ENCODE measurements at regions not wholly inside any gene's neighbourhood (a gene's known extent, or its start where the extent isn't known, plus 50 kb on each side); places are given as distances from the start of the nearest gene placed in this dataset.

- H3K36me3 ChIP-seq: no peaks in the 10 kb centered on the region
- H3K9me3 ChIP-seq: no peaks in the 10 kb centered on the region
- intact Hi-C loops (cut with DNase I; ENCODE audit: low total_unique reads): no loop called here
- peaks cover 0 to 3% of the 10 kb centered on the region in 2 donors for H3K4me1 ChIP-seq
- no peak overlapping the region for H3K4me3 ChIP-seq
- H3K27ac ChIP-seq: no peak overlapping the region
- TF ChIP-seq POLR2AphosphoS5 (IDR thresholded peaks at IDR 0.05) (no peak), CTCF (IDR thresholded peaks at IDR 0.05) (no peak)
- peak in 1 of 2 donors; percentile 43 for DNase-seq (ENCODE audit: low spot score in 2 of 2)
- H3K27me3 ChIP-seq: no peaks in the 10 kb centered on the region
These were observed 158.9 kb downstream of the VAPA start for GRCh38 chr18:10072671-10073175.

GRCh38 chr18:10074110-10074509 lies 160.3 kb downstream of the VAPA start:
- Histone ChIP-seq H3K27ac (no peak overlapping the region), H3K9me3 (no peaks in the 10 kb centered on the region), H3K4me1 (peaks cover 0 to 3% of the 10 kb centered on the region in 2 donors), H3K4me3 (no peak overlapping the region), H3K27me3 (no peaks in the 10 kb centered on the region), H3K36me3 (no peaks in the 10 kb centered on the region)
- intact Hi-C loops (cut with DNase I; ENCODE audit: low total_unique reads): no loop called here
- no peak for DNase-seq (ENCODE audit: low spot score in 2 of 2)
- TF ChIP-seq POLR2A (IDR thresholded peaks at IDR 0.05) (no peak), CTCF (IDR thresholded peaks at IDR 0.05) (no peak), POLR2AphosphoS5 (IDR thresholded peaks at IDR 0.05) (no peak)

GRCh38 chr18:10074728-10075127 lies 160.9 kb downstream of the VAPA start:
- Histone ChIP-seq H3K4me1 (peaks cover 0 to 3% of the 10 kb centered on the region in 2 donors), H3K9me3 (no peaks in the 10 kb centered on the region), H3K27ac (no peak overlapping the region), H3K4me3 (no peak overlapping the region), H3K36me3 (no peaks in the 10 kb centered on the region), H3K27me3 (no peaks in the 10 kb centered on the region)
- no peak for TF ChIP-seq POLR2A (IDR thresholded peaks at IDR 0.05)
- TF ChIP-seq CTCF (IDR thresholded peaks at IDR 0.05): no peak
- no peak for TF ChIP-seq POLR2AphosphoS5 (IDR thresholded peaks at IDR 0.05)
- DNase-seq (ENCODE audit: low spot score in 2 of 2): no peak
- intact Hi-C loops (cut with DNase I; ENCODE audit: low total_unique reads): no loop called here

GRCh38 chr18:10076502-10077030 lies 162.8 kb downstream of the VAPA start:
- intact Hi-C loops (cut with DNase I; ENCODE audit: low total_unique reads): no loop called here
- TF ChIP-seq POLR2AphosphoS5 (IDR thresholded peaks at IDR 0.05): no peak
- no peak for TF ChIP-seq POLR2A (IDR thresholded peaks at IDR 0.05)
- TF ChIP-seq CTCF (IDR thresholded peaks at IDR 0.05): peak in 1 of 3 donors; percentile 45

GRCh38 chr18:10077986-10078385 lies 164.2 kb downstream of the VAPA start:
- intact Hi-C loops (cut with DNase I; ENCODE audit: low total_unique reads): no loop called here
- Histone ChIP-seq H3K27ac (no peak overlapping the region), H3K27me3 (no peaks in the 10 kb centered on the region), H3K36me3 (no peaks in the 10 kb centered on the region), H3K4me1 (peaks cover 0 to 2% of the 10 kb centered on the region in 2 donors), H3K9me3 (peaks cover 7 to 9% of the 10 kb centered on the region in 2 donors), H3K4me3 (no peak overlapping the region)
- DNase-seq (ENCODE audit: low spot score in 2 of 2): no peak
- no peak for TF ChIP-seq POLR2AphosphoS5 (IDR thresholded peaks at IDR 0.05)
- no peak for TF ChIP-seq POLR2A (IDR thresholded peaks at IDR 0.05)
- no peak for TF ChIP-seq CTCF (IDR thresholded peaks at IDR 0.05)

More at GRCh38 chr18:10076502-10077030, 162.8 kb downstream of the VAPA start:
- Histone ChIP-seq H3K4me1 (peaks cover 0 to 3% of the 10 kb centered on the region in 2 donors), H3K4me3 (no peak overlapping the region), H3K9me3 (no peaks in the 10 kb centered on the region), H3K27ac (no peak overlapping the region), H3K36me3 (no peaks in the 10 kb centered on the region), H3K27me3 (no peaks in the 10 kb centered on the region)
- DNase-seq (ENCODE audit: low spot score in 2 of 2): peak in 1 of 2 donors; percentile 47

All from breast epithelium (tissue), 4 donors.